ENCODE measurements at regions not wholly inside any gene's neighbourhood (a gene's known extent, or its start where the extent isn't known, plus 50 kb on each side); places are given as distances from the start of the nearest gene placed in this dataset.

DNA sequence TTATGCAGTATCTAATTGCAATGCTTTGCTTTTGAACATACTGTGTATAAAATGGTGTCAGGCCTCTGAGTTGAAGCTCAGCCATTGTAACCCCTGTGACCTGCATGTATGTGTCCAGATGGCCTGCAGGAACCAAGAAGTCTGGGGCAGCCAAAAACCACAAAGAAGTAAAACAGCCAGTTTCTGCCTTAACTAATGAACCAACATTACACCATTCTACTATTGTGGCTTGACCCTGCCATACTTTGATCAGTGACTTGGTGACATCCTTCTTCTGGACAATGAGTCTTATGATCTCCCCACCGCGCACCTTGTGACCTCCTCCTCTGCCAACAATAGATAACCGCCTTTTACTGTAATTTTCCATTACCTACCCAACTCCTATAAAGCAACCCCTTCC lies 131.6 kb downstream of the CBLL2 start:
- TF ChIP-seq, protein P1, sequence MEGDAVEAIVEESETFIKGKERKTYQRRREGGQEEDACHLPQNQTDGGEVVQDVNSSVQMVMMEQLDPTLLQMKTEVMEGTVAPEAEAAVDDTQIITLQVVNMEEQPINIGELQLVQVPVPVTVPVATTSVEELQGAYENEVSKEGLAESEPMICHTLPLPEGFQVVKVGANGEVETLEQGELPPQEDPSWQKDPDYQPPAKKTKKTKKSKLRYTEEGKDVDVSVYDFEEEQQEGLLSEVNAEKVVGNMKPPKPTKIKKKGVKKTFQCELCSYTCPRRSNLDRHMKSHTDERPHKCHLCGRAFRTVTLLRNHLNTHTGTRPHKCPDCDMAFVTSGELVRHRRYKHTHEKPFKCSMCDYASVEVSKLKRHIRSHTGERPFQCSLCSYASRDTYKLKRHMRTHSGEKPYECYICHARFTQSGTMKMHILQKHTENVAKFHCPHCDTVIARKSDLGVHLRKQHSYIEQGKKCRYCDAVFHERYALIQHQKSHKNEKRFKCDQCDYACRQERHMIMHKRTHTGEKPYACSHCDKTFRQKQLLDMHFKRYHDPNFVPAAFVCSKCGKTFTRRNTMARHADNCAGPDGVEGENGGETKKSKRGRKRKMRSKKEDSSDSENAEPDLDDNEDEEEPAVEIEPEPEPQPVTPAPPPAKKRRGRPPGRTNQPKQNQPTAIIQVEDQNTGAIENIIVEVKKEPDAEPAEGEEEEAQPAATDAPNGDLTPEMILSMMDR (conservative IDR thresholded peaks at IDR 0.05; ENCODE audit: low read depth, low read length) = no peak
- H3K4me3 ChIP-seq (ENCODE audit: low read depth, low read length) = no peak overlapping the region
- DNase-seq (ENCODE audit: low read depth) = no peak

DNA sequence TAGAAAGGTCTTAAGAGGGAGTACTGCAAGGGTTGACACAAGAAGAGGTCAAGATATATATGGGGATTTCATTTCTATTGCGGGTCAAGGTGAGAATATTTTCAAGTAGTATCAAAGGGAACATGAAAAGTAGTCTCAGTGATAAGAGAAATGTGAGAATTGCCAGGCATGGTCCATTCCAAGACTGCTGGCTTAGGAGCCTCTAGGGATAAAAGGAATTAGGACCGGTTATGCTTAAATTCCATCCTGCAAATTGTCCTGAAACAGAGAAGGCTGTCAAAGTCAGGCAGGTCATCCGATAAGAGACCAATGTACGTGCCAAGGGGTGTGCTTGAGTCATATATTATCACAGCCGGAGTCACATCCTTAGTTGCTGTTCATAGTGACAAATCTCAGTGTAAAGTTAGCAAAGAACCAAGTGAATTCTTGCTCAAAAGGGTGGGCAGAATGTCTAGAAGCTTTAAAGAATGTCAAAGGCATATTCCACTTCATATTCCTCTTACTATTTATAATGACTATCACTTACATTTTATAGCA lies 133.6 kb downstream of the CBLL2 start:
- no peak for DNase-seq (ENCODE audit: low read depth)
- TF ChIP-seq, protein P1 (conservative IDR thresholded peaks at IDR 0.05; ENCODE audit: low read depth, low read length) = no peak
- H3K4me3 ChIP-seq (ENCODE audit: low read depth, low read length) = no peak overlapping the region

- H3K4me3 ChIP-seq (ENCODE audit: low read depth, low read length) = no peak overlapping the region
- TF ChIP-seq, protein P1 (conservative IDR thresholded peaks at IDR 0.05; ENCODE audit: low read depth, low read length) = no peak
- DNase-seq (ENCODE audit: low read depth) = no peak
These were observed 136.7 kb downstream of the CBLL2 start for GRCh38 chrX:22409418-22409817.

DNA sequence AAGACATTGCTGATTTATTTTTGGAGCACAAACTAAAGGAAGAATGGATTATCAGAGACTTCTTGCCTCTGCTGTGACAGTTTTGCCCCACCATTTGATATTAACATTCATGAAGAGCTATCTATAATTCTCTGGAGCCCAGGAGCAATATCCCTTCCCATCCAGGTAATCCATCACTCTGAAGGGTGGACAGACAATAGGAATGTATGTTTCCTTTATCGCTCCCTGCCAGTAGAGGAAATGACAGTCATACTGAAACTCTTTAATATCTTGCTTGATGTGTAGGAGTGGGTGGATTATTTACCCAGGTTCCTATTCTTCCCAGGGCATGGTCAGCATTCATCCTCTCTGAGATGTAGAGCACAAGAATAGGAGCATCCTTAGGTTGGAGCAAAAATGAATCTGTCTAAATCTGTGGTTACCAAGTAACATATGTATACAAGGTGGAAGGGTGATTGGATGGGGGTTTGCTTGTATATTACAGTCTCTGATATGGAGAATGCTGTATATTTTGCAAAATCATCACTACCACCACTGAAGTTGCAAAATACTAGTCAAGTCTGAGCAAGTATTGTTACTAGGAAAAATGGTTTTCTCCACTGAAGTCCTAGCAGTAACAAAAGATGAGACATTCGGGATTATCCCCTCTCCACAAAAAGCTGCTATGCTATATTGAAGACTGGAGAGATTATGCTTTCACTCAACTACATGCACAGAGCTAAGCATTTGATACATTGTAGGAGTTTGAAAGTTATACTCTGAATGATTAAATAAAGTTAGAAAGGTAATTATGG lies 151.6 kb downstream of the CBLL2 start:
- no peak for DNase-seq (ENCODE audit: low read depth)
- TF ChIP-seq, protein P1 (conservative IDR thresholded peaks at IDR 0.05; ENCODE audit: low read depth, low read length) = no peak
- no peak overlapping the region for H3K4me3 ChIP-seq (ENCODE audit: low read depth, low read length)

DNA sequence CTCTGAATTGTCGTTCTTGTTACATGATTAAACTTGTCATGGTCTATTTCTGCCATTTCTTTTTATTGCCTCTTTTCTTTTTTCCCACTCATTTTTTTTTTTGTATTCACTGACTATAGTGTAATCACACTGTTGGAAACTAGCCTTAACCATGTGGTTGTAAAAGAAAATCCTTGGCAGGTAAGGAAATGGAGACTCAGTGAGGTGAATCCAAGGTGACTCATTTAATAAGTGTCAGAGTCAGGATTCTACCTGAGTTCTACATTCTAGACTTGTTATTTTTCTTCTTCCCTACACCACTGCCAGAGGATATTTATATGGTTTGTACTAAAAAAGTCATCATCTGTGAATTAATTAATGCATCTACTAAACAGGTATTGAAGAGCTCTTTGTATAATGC lies 152.2 kb downstream of the CBLL2 start:
- TF ChIP-seq, protein P1 (conservative IDR thresholded peaks at IDR 0.05; ENCODE audit: low read depth, low read length) = no peak

GRCh38 chrX:22429704-22430103 lies 157.0 kb downstream of the CBLL2 start:
- H3K4me3 ChIP-seq (ENCODE audit: low read depth, low read length) = no peak overlapping the region
- TF ChIP-seq, protein P1 (conservative IDR thresholded peaks at IDR 0.05; ENCODE audit: low read depth, low read length) = no peak
- DNase-seq (ENCODE audit: low read depth) = no peak

More for the DNA sequence above, 152.2 kb downstream of the CBLL2 start:
- no peak overlapping the region for H3K4me3 ChIP-seq (ENCODE audit: low read depth, low read length)
- no peak for DNase-seq (ENCODE audit: low read depth)

DNA sequence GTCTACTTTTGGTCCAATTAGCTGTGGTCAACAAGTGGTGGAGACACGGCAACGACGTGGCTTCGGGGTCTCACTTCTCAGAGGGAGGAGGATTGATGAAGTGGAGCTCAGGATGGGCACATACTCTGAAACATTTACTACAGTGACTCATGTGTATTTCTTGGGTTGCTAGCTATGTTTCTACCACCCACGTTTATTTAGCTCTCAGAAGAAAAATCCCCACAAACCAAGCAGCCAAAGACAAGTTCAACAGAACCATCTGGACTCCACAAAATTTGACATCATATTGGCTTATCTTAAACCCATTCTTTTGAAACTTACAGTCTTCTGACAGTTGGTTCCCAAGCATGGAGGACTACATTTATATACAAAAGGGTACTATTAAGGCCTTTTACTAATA lies 158.0 kb downstream of the CBLL2 start:
- DNase-seq (ENCODE audit: low read depth) = no peak
- no peak overlapping the region for H3K4me3 ChIP-seq (ENCODE audit: low read depth, low read length)
- TF ChIP-seq, protein P1 (conservative IDR thresholded peaks at IDR 0.05; ENCODE audit: low read depth, low read length) = no peak

Data from epithelial cell of proximal tubule (primary cell).